GM11168 (cell line): ENCODE measurements at regions not wholly inside any gene's neighbourhood (a gene's known extent, or its start where the extent isn't known, plus 50 kb on each side); places are given as distances from the start of the nearest gene placed in this dataset.

Experiments
- in situ Hi-C: fragments of 300-500 bp; cut with MboI; formaldehyde crosslinking; loops from one replicate; pipeline ENCODE4 v1.12.0; 2022; ENCODE audit warnings: low sequenced_read_pairs; ENCODE audit not compliant: unreplicated experiment

DNA sequence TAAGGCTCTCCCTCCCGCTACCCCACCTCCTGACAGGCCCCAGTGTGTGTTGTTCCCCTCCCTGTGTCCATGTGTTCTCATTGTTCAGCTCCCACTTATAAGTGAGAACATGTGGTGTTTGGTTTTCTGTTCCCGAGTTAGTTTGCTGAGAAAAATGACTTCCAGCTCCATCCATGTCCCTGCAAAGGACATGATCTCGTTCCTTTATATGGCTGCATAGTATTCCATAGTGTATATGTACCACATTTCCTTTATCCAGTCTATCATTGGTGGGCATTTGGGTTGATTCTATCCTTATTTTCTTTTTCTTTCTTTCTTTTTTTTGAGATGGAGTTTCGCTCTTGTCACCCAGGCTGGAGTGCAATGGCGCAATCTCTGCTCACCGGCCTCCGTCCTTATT, 57.8 kb upstream of the RASSF3 start:
- in situ Hi-C loops, result loop anchor here (10.0 kb wide), 1 partner anchor 52 kb away; no protein-coding TSS in a partner anchor

DNA sequence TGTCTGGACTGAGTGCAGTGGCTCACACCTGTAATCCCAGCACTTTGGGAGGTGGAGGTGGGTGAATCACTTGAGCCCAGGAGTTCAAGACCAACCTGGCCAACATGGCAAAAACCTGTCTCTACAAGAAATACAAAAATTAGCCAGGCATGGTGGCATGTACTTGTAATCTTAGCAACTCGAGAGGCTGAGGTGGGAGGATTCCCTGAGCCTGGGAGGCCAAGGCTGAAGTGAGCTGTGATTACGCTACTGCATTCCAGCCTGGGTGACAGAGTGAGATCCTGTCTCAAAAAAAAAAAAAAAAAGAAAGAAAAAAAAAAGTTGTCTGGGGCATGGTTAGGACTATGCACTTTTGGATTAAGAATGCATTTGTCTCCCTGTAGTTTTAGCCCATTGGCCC, 56.6 kb upstream of the RASSF3 start:
- in situ Hi-C loops, result loop anchor here (10.0 kb wide), 1 partner anchor 51 kb away; no protein-coding TSS in a partner anchor

DNA sequence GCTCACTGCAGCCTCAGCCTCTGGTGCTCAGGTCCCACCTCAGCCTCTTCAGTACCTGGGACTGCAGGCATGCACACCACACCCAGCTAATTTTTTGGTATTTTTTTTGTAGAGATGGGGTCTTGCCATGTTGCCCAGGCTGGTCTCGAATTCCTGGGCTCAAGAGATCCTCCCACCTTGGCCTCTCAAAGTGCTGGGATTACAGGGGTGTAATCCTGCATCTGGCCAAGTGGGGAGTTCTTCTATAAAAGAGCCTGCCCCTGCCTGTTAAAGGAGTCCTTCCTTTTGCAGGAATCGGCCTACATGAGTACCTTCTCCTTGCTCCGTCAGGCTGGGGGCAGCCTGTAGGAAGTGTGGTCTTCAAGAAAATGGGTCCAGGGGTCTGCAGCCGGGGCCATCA, 54.1 kb upstream of the RASSF3 start:
- in situ Hi-C loops, result loop anchor here (5.0 to 10.0 kb wide), 2 partner anchors 49 to 136 kb away; no protein-coding TSS in a partner anchor

DNA sequence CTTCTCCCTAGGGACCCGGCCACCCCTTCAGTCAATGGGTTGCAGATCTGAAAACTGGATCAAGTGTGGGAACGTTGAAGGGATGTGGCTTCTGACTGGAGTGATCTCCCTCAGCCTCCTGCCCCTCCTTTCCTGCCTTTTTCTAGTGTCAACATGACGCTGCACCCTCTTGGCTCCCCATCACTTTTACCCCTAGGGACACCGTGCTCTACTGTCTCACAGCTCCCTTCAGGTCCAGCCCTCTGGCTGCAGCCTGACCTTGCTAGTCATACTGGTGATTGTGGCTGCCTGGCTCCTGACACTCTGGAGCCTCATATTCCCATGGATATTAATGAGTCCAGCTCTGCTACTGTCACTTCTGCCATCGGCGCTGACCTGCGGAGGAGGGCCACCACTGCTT, 51.5 kb upstream of the RASSF3 start:
- in situ Hi-C loops, result loop anchor here (5.0 to 10.0 kb wide), 2 partner anchors 46 to 134 kb away; no protein-coding TSS in a partner anchor

DNA sequence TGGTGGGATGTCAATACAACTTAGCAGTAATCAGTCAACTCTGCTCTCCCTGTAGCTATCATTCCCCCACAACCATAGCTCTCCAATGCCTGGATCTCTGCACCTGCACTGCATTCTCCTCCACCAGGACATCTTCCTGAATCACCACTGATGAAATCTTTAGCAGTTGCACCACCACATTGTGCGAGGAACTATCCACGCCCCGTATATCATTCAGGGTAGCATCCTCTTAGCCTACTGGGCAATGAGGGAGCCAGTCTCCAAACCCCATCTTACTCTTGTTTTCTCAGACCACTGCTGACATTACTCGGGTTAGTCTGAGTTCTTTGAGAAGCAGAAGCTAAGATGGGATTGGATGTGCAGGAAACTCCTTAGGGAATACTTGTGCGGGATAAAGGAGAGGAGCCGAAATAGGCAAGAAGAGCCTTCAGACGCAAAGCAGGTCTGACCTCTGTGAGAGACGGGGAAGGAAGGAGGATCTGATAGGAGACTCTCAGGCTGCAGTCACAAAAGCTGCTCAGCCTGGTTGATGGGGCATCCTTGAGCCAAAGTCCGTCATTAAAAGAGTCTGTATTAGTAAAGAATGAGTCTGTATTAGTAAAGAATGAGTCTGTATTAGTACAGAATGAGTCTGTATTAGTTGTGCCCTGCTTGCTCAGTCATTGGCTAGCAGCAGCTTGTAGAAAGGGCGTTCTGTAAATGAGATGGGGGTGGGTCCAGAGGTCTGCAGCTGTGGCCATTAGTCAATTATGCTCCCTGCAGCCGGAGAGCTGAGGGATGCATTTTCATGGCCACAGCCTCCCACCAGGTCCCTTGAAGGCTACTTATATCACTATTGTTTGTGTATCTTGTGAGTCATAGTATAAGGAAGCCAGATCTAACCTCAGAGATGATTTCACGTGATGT, 49.6 kb upstream of the RASSF3 start:
- in situ Hi-C loops, result no loop called here
